HL-60 (cell line): ENCODE measurements at regions not wholly inside any gene's neighbourhood (a gene's known extent, or its start where the extent isn't known, plus 50 kb on each side); places are given as distances from the start of the nearest gene placed in this dataset.

Experiments
- GABPA ChIP-seq: IDR thresholded peaks from 2 replicates; pipeline ENCODE4 v1.6.1; 2012; ENCODE audit warnings: low read depth
- SPI1 ChIP-seq: IDR thresholded peaks from 2 replicates; pipeline ENCODE4 v1.6.1; 2012; ENCODE audit warnings: low read depth, mild to moderate bottlenecking, borderline replicate concordance

- TF ChIP-seq GABPA = no peak
- no peak for TF ChIP-seq SPI1
These were observed 538.8 kb upstream of the CXADR start for GRCh38 chr21:16974060-16974459.
